8988T (cell line): ENCODE measurements at regions not wholly inside any gene's neighbourhood (a gene's known extent, or its start where the extent isn't known, plus 50 kb on each side); places are given as distances from the start of the nearest gene placed in this dataset.
"Not testable (repeated sequence)": the region's sequence is repeated elsewhere in the genome, so short reads cannot be mapped to it uniquely, and the experiment has no call there.

Source experiments
- DNase-seq: peaks from one replicate; pipeline ENCODE4 v3.0.0; 2011

- no peak for DNase-seq
These were observed 112.8 kb downstream of the DLEU7 start for GRCh38 chr13:50730496-50731351.

DNA sequence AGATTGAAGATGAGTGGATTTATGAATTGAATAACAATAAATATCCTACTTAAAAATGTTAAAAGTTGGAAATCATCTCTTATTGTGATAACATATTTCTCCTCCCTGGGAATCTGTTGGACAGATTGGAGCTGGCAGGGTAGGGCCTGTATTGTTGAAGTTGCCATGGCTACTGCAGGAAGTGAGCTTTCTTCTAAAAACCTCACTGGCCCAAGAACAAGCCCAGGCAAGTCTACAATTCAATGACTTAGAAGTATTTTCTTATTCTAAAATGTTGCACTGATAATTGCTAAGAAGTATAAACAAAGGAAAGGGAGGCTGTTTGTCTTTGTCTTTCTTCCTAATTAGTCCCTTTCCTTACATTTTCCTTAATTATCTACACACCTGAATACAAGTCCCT lies 112.1 kb downstream of the DLEU7 start:
- DNase-seq, result no peak

GRCh38 chr13:50732712-50733111 lies 110.8 kb downstream of the DLEU7 start:
- no peak for DNase-seq

GRCh38 chr13:50733392-50733791 lies 110.1 kb downstream of the DLEU7 start:
- DNase-seq, result no peak

DNA sequence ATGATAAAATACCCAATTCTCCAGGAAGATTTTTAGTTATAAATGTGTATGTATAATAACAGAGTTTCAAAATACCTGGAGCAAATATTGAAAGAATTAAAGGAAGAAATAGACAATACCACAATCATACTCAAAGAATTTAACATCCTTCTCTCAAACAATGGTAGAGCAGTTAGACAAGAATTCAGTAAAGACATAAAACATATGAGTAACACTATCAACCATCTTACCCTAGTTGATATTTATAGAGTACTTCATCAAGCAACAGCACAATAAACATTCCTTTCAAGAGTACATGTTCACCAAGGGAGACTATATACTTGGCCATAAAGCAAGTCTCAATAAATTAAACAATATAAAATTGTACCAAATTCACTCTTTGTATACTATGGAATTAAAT lies 108.4 kb downstream of the DLEU7 start:
- DNase-seq, result no peak

GRCh38 chr13:50740052-50740741 lies 103.3 kb downstream of the DLEU7 start:
- no peak for DNase-seq

GRCh38 chr13:50742353-50742752 lies 101.1 kb downstream of the DLEU7 start:
- no peak for DNase-seq

- DNase-seq, result no peak
These were observed 100.5 kb downstream of the DLEU7 start for GRCh38 chr13:50742968-50743367.

DNA sequence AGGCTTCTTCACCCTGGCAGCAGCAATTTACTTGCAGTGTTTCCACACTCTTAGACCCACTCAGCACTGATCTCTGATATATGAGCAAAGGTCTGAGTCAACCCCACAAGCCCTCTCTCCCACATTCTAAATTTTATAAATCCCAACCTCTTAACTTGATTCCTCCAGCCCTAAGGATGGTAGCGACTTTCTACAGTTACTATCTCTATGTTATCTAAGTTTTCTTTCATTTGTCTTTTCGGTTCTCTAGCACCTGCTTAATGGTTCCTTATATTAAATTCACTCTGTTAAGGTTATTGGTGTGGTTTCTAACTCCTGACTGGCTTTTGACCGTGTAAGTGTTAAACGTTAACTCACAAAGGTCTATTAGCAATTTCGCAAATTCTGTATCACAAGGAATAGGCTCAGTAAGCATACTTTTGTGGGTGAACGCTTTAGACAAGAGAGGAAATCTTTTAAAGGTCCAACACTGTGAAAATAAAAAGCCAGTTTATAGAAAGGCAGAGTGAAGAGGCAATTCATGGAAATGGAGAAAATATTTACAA lies 99.3 kb downstream of the DLEU7 start:
- no peak for DNase-seq

DNA sequence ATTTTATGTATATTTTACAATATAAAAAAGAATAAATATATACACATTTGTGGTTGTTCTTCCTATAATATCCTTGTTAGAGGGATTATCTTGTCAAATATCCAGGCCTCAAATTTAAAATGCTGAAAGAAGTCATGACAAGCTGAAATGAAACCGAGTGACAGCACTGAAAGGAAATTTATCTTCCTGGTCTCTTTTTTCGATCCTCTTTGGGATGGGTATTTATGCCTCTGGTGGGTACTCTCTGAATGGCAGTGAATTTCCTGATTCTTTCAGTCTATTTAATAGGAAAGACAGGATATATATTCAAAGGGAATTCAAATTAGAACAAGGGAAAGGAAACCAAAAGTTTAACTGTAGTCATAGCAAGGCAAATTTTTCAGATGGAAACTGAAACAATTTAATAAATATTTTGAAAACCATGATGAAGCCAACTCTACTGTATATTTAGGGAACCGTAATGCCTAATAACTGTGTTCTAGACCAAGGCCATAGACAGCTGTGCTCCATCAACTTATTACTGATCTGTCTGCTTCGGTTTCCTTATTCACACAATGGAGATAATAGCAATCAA lies 97.9 kb downstream of the DLEU7 start:
- no peak for DNase-seq

- no peak for DNase-seq
These were observed 95.6 kb downstream of the DLEU7 start for GRCh38 chr13:50747737-50748350.

DNA sequence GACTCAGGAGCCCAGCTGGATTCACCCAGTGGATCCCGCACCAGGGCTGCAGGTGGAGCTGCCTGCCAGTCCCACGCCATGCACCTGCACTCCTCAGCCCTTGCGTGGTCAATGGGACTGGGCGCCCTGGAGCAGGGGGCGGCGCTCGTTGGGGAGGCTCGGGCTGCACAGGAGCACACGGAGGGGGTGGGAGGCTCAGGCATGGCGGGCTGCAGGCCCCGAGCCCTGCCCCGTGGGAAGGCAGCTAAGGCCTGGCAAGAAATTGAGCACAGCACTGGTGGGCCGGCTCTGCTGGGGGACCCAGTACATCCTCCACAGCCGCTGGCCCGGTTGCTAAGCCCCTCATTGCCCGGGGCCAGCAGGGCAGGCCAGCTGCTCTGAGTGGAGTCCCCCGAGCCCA lies 90.3 kb downstream of the DLEU7 start:
- not testable (repeated sequence) for DNase-seq

GRCh38 chr13:50755862-50756685 lies 87.4 kb downstream of the DLEU7 start:
- DNase-seq, result not testable (repeated sequence)

- DNase-seq, result no peak
These were observed 86.5 kb downstream of the DLEU7 start for GRCh38 chr13:50757008-50757407.

DNA sequence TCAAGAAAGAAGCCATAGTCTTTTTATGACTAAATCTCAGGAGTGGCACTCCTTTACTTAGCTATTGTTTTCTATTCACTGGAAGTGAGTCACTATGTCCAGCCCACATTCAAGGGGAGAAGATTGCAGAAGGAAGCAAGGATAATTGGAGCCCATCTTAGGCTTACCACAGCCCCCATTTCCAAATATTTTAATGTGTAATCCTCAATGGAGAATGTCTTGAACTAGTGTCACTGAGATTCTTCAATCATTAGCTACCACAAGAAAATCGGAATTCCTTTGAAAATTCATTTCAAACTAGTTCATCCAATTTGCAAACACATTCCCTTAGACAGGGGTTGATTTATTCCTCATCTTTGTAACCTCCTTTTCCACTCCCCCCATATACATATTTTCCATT lies 84.7 kb downstream of the DLEU7 start:
- no peak for DNase-seq

- no peak for DNase-seq
These were observed 82.7 kb downstream of the DLEU7 start for GRCh38 chr13:50760751-50761150.

DNA sequence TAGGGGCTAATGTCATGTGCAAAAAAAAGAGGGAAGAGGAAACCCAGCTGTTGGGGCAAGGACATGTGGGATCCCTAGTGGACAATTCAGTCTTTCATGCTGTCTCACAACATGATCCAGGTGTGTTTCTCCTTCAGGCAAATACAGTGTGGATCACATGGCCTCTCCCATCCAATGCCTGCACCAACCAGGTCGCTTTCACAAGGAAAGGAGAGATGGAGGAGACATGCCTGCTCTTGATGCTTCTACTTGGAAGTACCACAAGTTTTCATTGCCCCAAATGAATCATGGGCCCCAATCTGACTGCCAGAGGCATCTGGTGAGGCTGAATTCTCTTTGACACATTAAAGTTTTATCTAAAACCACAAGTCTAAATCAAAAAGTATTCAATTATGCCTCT lies 82.1 kb downstream of the DLEU7 start:
- no peak for DNase-seq

DNA sequence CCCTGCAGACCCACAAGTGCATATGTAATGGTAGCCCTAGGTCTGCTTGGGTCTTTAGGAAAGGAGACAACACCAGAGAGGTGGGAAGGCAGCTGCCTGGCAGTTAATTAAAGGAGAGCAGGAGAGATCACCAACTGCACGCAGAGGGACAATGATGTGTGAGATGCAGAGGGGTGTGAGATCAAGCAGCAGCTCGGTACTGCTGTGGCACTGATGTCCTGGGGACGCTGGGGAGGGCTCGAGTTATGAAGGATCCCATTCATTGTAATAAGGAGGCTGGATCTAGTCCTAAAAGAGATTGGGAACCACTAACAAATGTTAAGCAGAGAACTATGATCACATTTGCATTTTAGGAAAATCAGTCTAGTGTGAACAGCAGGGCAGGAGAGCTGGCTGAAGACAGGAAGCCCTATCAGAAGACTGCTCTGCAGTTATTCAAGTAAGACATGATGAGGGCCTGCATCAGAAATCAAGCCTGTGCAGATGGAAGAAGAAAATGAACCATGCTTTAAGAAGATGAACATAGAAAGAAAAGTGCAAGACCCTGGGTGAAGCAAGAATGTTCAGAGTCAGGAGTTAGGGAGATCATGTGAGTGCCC lies 80.4 kb downstream of the DLEU7 start:
- no peak for DNase-seq

DNA sequence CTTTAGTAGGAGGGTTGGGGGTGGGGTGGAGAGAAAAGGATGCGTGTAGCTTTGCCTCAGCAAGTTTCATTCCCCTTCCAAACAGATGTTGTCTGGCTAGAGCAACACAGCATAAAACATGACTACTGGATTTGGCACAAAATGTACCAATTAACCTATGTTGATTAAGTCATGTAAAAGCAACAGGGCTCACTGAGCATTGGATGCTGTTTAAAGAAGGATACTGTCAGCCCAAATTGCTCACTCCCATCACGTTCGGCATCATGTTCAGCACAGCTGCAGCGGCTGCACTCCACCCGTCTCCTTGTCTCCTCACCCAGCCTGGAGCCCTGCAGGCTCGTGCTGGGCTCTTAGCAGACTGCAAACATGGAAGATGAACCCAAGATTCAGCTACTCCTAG lies 77.5 kb downstream of the DLEU7 start:
- no peak for DNase-seq

DNA sequence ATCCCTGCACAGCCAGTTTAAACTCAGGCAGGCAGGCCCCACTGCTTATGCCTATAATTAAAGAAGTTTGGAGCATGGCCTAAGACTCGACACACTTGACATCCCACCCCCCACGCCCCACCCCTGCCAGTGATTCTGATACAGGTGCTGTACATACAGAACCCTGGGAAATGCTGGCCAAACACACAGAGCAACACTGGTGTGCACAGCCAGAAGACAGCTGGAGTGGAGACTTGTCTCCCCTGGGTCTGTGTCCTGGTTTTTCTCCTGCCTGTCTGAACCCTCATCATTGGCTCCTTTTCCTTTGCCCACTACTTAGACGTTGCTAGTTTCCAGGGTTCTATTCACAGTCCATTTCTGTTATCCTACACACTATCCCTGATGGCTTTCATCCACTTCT lies 76.8 kb downstream of the DLEU7 start:
- DNase-seq, result no peak

- not testable (repeated sequence) for DNase-seq
These were observed 70.6 kb downstream of the DLEU7 start for GRCh38 chr13:50772881-50773280.
